ENCODE measurements at regions not wholly inside any gene's neighbourhood (a gene's known extent, or its start where the extent isn't known, plus 50 kb on each side); places are given as distances from the start of the nearest gene placed in this dataset.

GRCh38 chr2:120878970-120879369 lies 143.3 kb downstream of the GLI2 start:
- H3K27ac ChIP-seq, result no peak overlapping the region
- WGBS, 10 experiments, result 77 to 100% (median 79%) methylated on average over 1 to 5 of the region's 7 CpGs; no CpG with 5 or more reads in 5 of the 10 experiments
- H3K4me3 ChIP-seq, result no peak overlapping the region
- peak in 5 of 8 experiments; percentile 10 to 40 (median 19) for ATAC-seq (replicated peaks in 6 of 8)
- in situ Hi-C loops (cut with MboI; ENCODE audit: low pct_unique_long_range_greater_than_20kb in 2 of 9, low sequenced_read_pairs in 9 of 9, unreplicated experiment in 9 of 9), result loop anchor here in 2 of 9 experiments (25.0 kb wide), 2 partner anchors 142 to 183 kb away; partner anchors contain the start of gene GLI2 (in 1 of the 2)
- peaks cover 51 to 67% of the 10 kb centered on the region in 2 donors for H3K4me1 ChIP-seq (replicated peaks in 1 of 2)

- WGBS, 10 experiments, result 65 to 100% (median 83%) methylated on average over 1 to 14 of the region's 24 CpGs; no CpG with 5 or more reads in 2 of the 10 experiments
- peak in 6 of 8 experiments; percentile 23 to 62 (median 50) for ATAC-seq (replicated peaks in 6 of 8)
- no peak overlapping the region for H3K27ac ChIP-seq
- H3K4me3 ChIP-seq, result no peak overlapping the region
- H3K4me1 ChIP-seq (replicated peaks in 1 of 2), result peaks cover 51 to 65% of the 10 kb centered on the region in 2 donors
- in situ Hi-C loops (cut with MboI; ENCODE audit: low pct_unique_long_range_greater_than_20kb in 2 of 9, low sequenced_read_pairs in 9 of 9, unreplicated experiment in 9 of 9), result loop anchor here in 2 of 9 experiments (25.0 kb wide), 2 partner anchors 142 to 183 kb away; partner anchors contain the start of gene GLI2 (in 1 of the 2)
These were observed 144.0 kb downstream of the GLI2 start for GRCh38 chr2:120879431-120880295.

- ATAC-seq (replicated peaks in 6 of 8), result no peak
- 65 to 100% (median 90%) methylated on average over 1 to 6 of the region's 7 CpGs; no CpG with 5 or more reads in 4 of the 10 experiments for WGBS, 10 experiments
- in situ Hi-C loops (cut with MboI; ENCODE audit: low pct_unique_long_range_greater_than_20kb in 2 of 9, low sequenced_read_pairs in 9 of 9, unreplicated experiment in 9 of 9), result loop anchor here in 2 of 9 experiments (25.0 kb wide), 2 partner anchors 143 to 182 kb away; partner anchors contain the start of gene GLI2 (in 1 of the 2)
These were observed 144.7 kb downstream of the GLI2 start for GRCh38 chr2:120880381-120880780.

GRCh38 chr2:120881981-120882788 lies 146.5 kb downstream of the GLI2 start:
- Histone ChIP-seq H3K4me3 (no peak overlapping the region), H3K27ac (no peak overlapping the region), H3K4me1 (replicated peaks in 1 of 2) (peaks cover 60 to 66% of the 10 kb centered on the region in 2 donors)
- 25 to 100% (median 65%) methylated on average over 1 to 17 of the region's 21 CpGs; no CpG with 5 or more reads in 4 of the 10 experiments for WGBS, 10 experiments
- ATAC-seq (replicated peaks in 6 of 8), result peak in 3 of 8 experiments; percentile 49 to 87 (median 70)
- in situ Hi-C loops (cut with MboI; ENCODE audit: low pct_unique_long_range_greater_than_20kb in 2 of 9, low sequenced_read_pairs in 9 of 9, unreplicated experiment in 9 of 9), result loop anchor here in 2 of 9 experiments (25.0 kb wide), 2 partner anchors 145 to 180 kb away; partner anchors contain the start of gene GLI2 (in 1 of the 2)

More at GRCh38 chr2:120880381-120880780, 144.7 kb downstream of the GLI2 start:
- Histone ChIP-seq H3K4me3 (no peak overlapping the region), H3K27ac (no peak overlapping the region), H3K4me1 (replicated peaks in 1 of 2) (peaks cover 51 to 65% of the 10 kb centered on the region in 2 donors)

- WGBS, 10 experiments, result 86 to 100% (median 95%) methylated on average over 1 to 9 of the region's 15 CpGs; no CpG with 5 or more reads in 6 of the 10 experiments
- no peak overlapping the region for H3K4me3 ChIP-seq
- in situ Hi-C loops (cut with MboI; ENCODE audit: low pct_unique_long_range_greater_than_20kb in 2 of 9, low sequenced_read_pairs in 9 of 9, unreplicated experiment in 9 of 9), result loop anchor here in 2 of 9 experiments (25.0 kb wide), 2 partner anchors 147 to 178 kb away; partner anchors contain the start of gene GLI2 (in 1 of the 2)
- peak overlapping the region; percentile 12 to 23 for H3K27ac ChIP-seq
- no peak for ATAC-seq (replicated peaks in 6 of 8)
- peaks cover 74 to 80% of the 10 kb centered on the region in 2 donors for H3K4me1 ChIP-seq (replicated peaks in 1 of 2)
These were observed 148.2 kb downstream of the GLI2 start for GRCh38 chr2:120883607-120884440.

- in situ Hi-C loops (cut with MboI; ENCODE audit: low pct_unique_long_range_greater_than_20kb in 2 of 9, low sequenced_read_pairs in 9 of 9, unreplicated experiment in 9 of 9), result loop anchor here in 2 of 9 experiments (25.0 kb wide), 2 partner anchors 147 to 178 kb away; partner anchors contain the start of gene GLI2 (in 1 of the 2)
- H3K4me3 ChIP-seq, result no peak overlapping the region
- peak in 5 of 8 experiments; percentile 38 to 80 (median 55) for ATAC-seq (replicated peaks in 6 of 8)
- peaks cover 66 to 75% of the 10 kb centered on the region in 2 donors for H3K4me1 ChIP-seq (replicated peaks in 1 of 2)
- H3K27ac ChIP-seq, result peak overlapping the region; percentile 12 to 55
- 47 to 100% (median 60%) methylated on average over 1 to 10 of the region's 16 CpGs; no CpG with 5 or more reads in 3 of the 10 experiments for WGBS, 10 experiments
These were observed 149.0 kb downstream of the GLI2 start for GRCh38 chr2:120884472-120885290.

- Histone ChIP-seq H3K4me1 (replicated peaks in 1 of 2) (peaks cover 60 to 68% of the 10 kb centered on the region in 2 donors), H3K27ac (peak overlapping the region; percentile 12 to 55), H3K4me3 (no peak overlapping the region)
- WGBS, 10 experiments, result 52 to 100% (median 73%) methylated on average over 2 to 6 of the region's 11 CpGs; no CpG with 5 or more reads in 5 of the 10 experiments
- in situ Hi-C loops (cut with MboI; ENCODE audit: low pct_unique_long_range_greater_than_20kb in 2 of 9, low sequenced_read_pairs in 9 of 9, unreplicated experiment in 9 of 9), result loop anchor here in 2 of 9 experiments (25.0 kb wide), 2 partner anchors 148 to 177 kb away; partner anchors contain the start of gene GLI2 (in 1 of the 2)
- ATAC-seq (replicated peaks in 6 of 8), result peak; percentile 6 to 85 (median 48)
These were observed 149.7 kb downstream of the GLI2 start for GRCh38 chr2:120885321-120885720.

GRCh38 chr2:120885749-120886148 lies 150.1 kb downstream of the GLI2 start:
- Histone ChIP-seq H3K4me3 (no peak overlapping the region), H3K4me1 (replicated peaks in 1 of 2) (peaks cover 57 to 64% of the 10 kb centered on the region in 2 donors), H3K27ac (peak overlapping the region in 1 of 2 donors; percentile 55)
- ATAC-seq (replicated peaks in 6 of 8), result no peak
- in situ Hi-C loops (cut with MboI; ENCODE audit: low pct_unique_long_range_greater_than_20kb in 2 of 9, low sequenced_read_pairs in 9 of 9, unreplicated experiment in 9 of 9), result loop anchor here in 2 of 9 experiments (25.0 kb wide), 2 partner anchors 148 to 177 kb away; partner anchors contain the start of gene GLI2 (in 1 of the 2)
- 80 to 94% (median 89%) methylated on average over 1 to 4 of the region's 4 CpGs; no CpG with 5 or more reads in 7 of the 10 experiments for WGBS, 10 experiments

GRCh38 chr2:120886534-120887319 lies 151.1 kb downstream of the GLI2 start:
- H3K27ac ChIP-seq, result peak overlapping the region; percentile 13 to 21
- no peak overlapping the region for H3K4me3 ChIP-seq
- ATAC-seq (replicated peaks in 6 of 8), result peak in 4 of 8 experiments; percentile 2 to 15 (median 8)
- in situ Hi-C loops (cut with MboI; ENCODE audit: low pct_unique_long_range_greater_than_20kb in 2 of 9, low sequenced_read_pairs in 9 of 9, unreplicated experiment in 9 of 9), result loop anchor here in 2 of 9 experiments (25.0 kb wide), 2 partner anchors 149 to 176 kb away; partner anchors contain the start of gene GLI2 (in 1 of the 2)
- whole genome bisulfite sequencing, 10 experiments, result 0 to 83% (median 80%) methylated on average over 1 to 9 of the region's 18 CpGs; no CpG with 5 or more reads in 5 of the 10 experiments
- peaks cover 65 to 69% of the 10 kb centered on the region in 2 donors for H3K4me1 ChIP-seq (replicated peaks in 1 of 2)

- H3K27ac ChIP-seq, result peak overlapping the region; percentile 13 to 21
- WGBS, 10 experiments, result 10 to 95% (median 41%) methylated on average over 2 to 8 of the region's 11 CpGs; no CpG with 5 or more reads in 4 of the 10 experiments
- peak in 5 of 8 experiments; percentile 54 to 74 (median 56) for ATAC-seq (replicated peaks in 6 of 8)
- in situ Hi-C loops (cut with MboI; ENCODE audit: low pct_unique_long_range_greater_than_20kb in 2 of 9, low sequenced_read_pairs in 9 of 9, unreplicated experiment in 9 of 9), result loop anchor here in 2 of 9 experiments (25.0 kb wide), 2 partner anchors 150 to 175 kb away; partner anchors contain the start of gene GLI2 (in 1 of the 2)
- no peak overlapping the region for H3K4me3 ChIP-seq
- peaks cover 65 to 71% of the 10 kb centered on the region in 2 donors for H3K4me1 ChIP-seq (replicated peaks in 1 of 2)
These were observed 151.6 kb downstream of the GLI2 start for GRCh38 chr2:120887320-120887697.

Measured in motor neuron (in vitro differentiated cells).